ENCODE measurements at regions not wholly inside any gene's neighbourhood (a gene's known extent, or its start where the extent isn't known, plus 50 kb on each side); places are given as distances from the start of the nearest gene placed in this dataset.

DNA sequence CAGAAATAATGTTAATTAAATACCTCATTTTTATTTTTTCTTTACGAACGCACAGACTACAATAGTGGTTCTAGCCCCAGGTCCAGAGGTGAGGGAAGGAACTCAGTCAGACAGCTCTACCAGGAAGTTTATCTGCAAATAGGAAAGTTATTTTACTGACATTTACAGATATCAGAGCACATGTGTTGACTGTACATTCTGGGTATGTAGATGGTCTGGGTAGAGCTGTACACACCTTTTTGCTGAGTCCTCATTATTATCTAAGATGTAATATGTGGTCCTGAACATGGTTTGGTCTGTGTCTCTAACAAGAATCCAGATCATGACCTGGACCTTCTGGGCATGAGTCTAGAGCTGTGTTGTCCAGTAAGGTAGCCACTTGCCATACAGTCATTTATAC lies 74.6 kb upstream of the KIF5B start:
- TF ChIP-seq POLR2A (IDR thresholded peaks at IDR 0.05) (no peak), EP300 (IDR thresholded peaks at IDR 0.05) (no peak)
- TF ChIP-seq, protein P1, sequence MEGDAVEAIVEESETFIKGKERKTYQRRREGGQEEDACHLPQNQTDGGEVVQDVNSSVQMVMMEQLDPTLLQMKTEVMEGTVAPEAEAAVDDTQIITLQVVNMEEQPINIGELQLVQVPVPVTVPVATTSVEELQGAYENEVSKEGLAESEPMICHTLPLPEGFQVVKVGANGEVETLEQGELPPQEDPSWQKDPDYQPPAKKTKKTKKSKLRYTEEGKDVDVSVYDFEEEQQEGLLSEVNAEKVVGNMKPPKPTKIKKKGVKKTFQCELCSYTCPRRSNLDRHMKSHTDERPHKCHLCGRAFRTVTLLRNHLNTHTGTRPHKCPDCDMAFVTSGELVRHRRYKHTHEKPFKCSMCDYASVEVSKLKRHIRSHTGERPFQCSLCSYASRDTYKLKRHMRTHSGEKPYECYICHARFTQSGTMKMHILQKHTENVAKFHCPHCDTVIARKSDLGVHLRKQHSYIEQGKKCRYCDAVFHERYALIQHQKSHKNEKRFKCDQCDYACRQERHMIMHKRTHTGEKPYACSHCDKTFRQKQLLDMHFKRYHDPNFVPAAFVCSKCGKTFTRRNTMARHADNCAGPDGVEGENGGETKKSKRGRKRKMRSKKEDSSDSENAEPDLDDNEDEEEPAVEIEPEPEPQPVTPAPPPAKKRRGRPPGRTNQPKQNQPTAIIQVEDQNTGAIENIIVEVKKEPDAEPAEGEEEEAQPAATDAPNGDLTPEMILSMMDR (IDR thresholded peaks at IDR 0.05), result no peak

Data from ovary (tissue), 3 donors.